HEK293 (cell line): ENCODE measurements at regions not wholly inside any gene's neighbourhood (a gene's known extent, or its start where the extent isn't known, plus 50 kb on each side); places are given as distances from the start of the nearest gene placed in this dataset.

Experiments used
- CTCF ChIA-PET: fragments of 350-600 bp; formaldehyde crosslinking; extraction: SDS; loops from one replicate; lab custom pipeline; 2021; ENCODE audit warnings: antibody characterized with exemption; lab: Yijun Ruan, JAX
- POLR2A ChIA-PET: fragments of 300-600 bp; formaldehyde crosslinking; extraction: SDS; loops from one replicate; lab custom pipeline; 2020; ENCODE audit warnings: antibody characterized with exemption, inconsistent platforms; lab: Yijun Ruan, JAX
- H3K27ac ChIP-seq: fragments of 200-500 bp; sonication (Bioruptor generic); 2 replicates; pipeline ENCODE4 v1.5.1; 2014; ENCODE audit warnings: low read depth, low read length, control low read depth, inconsistent platforms; ENCODE audit errors: extremely low read depth
- H3K36me3 ChIP-seq, 2 experiments: fragments of 200-500 bp in 1 of 2; sonication (Bioruptor generic) in 1 of 2; 1 replicate in 1 of 2; 2 replicates in 1 of 2; pipeline ENCODE4 v1.5.1; 2014 to 2017; ENCODE audit warnings: inconsistent platforms in 2 of 2, low read length in 2 of 2; ENCODE audit not compliant: control insufficient read depth in 2 of 2, insufficient read depth in 1 of 2
- H3K4me1 ChIP-seq: fragments of 200-500 bp; sonication (Bioruptor generic); 2 replicates; pipeline ENCODE4 v1.5.1; 2014; ENCODE audit warnings: mild to moderate bottlenecking, low read length, inconsistent platforms; ENCODE audit not compliant: control insufficient read depth, insufficient read depth
- H3K4me3 ChIP-seq: 2 replicates; pipeline ENCODE4 v1.5.1; 2011; ENCODE audit warnings: low read depth, mild to moderate bottlenecking, control low read depth, low read length, moderate library complexity
- H3K9me3 ChIP-seq: fragments of 200-500 bp; sonication (Bioruptor generic); 2 replicates; pipeline ENCODE4 v1.5.1; 2014; ENCODE audit warnings: low read depth, low read length, inconsistent platforms; ENCODE audit not compliant: control insufficient read depth, insufficient read depth
- GLI4 ChIP-seq: fragments of 450-650 bp; formaldehyde crosslinking; IDR thresholded peaks from 2 replicates; pipeline ENCODE4 v1.5.1; 2016; ENCODE audit warnings: missing biosample characterization, missing genetic modification characterization
- GLIS1 ChIP-seq: fragments of 450-650 bp; formaldehyde crosslinking; IDR thresholded peaks from 2 replicates; pipeline ENCODE4 v1.5.1; 2016; ENCODE audit warnings: missing biosample characterization, missing genetic modification characterization
- KLF16 ChIP-seq: fragments of 450-650 bp; formaldehyde crosslinking; IDR thresholded peaks from 2 replicates; pipeline ENCODE4 v1.5.1; 2017; ENCODE audit warnings: missing biosample characterization, missing genetic modification characterization
- OSR2 ChIP-seq: fragments of 450-650 bp; formaldehyde crosslinking; IDR thresholded peaks from 2 replicates; pipeline ENCODE4 v1.5.1; 2016; ENCODE audit warnings: missing biosample characterization, missing genetic modification characterization
- SALL2 ChIP-seq: fragments of 450-650 bp; formaldehyde crosslinking; IDR thresholded peaks from 2 replicates; pipeline ENCODE4 v1.5.0; 2017; ENCODE audit warnings: missing biosample characterization, mild to moderate bottlenecking, missing genetic modification characterization, borderline replicate concordance
- SP7 ChIP-seq: fragments of 450-650 bp; formaldehyde crosslinking; IDR thresholded peaks from 2 replicates; pipeline ENCODE4 v1.5.1; 2016; ENCODE audit warnings: missing biosample characterization, missing genetic modification characterization
- YY2 ChIP-seq: fragments of 450-650 bp; formaldehyde crosslinking; IDR thresholded peaks from 2 replicates; pipeline ENCODE4 v1.5.1; 2016; ENCODE audit warnings: missing biosample characterization, missing genetic modification characterization
- ZBTB48 ChIP-seq: fragments of 450-650 bp; formaldehyde crosslinking; IDR thresholded peaks from 2 replicates; pipeline ENCODE4 v1.5.1; 2016; ENCODE audit warnings: missing biosample characterization, missing genetic modification characterization
- ZIC2 ChIP-seq: fragments of 450-650 bp; formaldehyde crosslinking; IDR thresholded peaks from 2 replicates; pipeline ENCODE4 v1.5.1; 2016; ENCODE audit warnings: missing biosample characterization, missing genetic modification characterization
- ZNF10 ChIP-seq: fragments of 450-650 bp; formaldehyde crosslinking; IDR thresholded peaks from 2 replicates; pipeline ENCODE4 v1.5.1; 2017; ENCODE audit warnings: missing biosample characterization, missing genetic modification characterization
- ZNF112 ChIP-seq: fragments of 450-650 bp; formaldehyde crosslinking; IDR thresholded peaks from 2 replicates; pipeline ENCODE4 v1.5.0; 2017; ENCODE audit warnings: missing biosample characterization, missing genetic modification characterization
- ZNF121 ChIP-seq: fragments of 450-650 bp; formaldehyde crosslinking; IDR thresholded peaks from 2 replicates; pipeline ENCODE4 v1.5.1; 2016; ENCODE audit warnings: missing biosample characterization, missing genetic modification characterization
- ZNF140 ChIP-seq: fragments of 450-650 bp; formaldehyde crosslinking; IDR thresholded peaks from 2 replicates; pipeline ENCODE4 v1.5.1; 2016; ENCODE audit warnings: missing biosample characterization, missing genetic modification characterization
- ZNF155 ChIP-seq: fragments of 450-650 bp; formaldehyde crosslinking; IDR thresholded peaks from 2 replicates; pipeline ENCODE4 v1.5.1; 2016; ENCODE audit warnings: missing biosample characterization, missing genetic modification characterization
- ZNF175 ChIP-seq: fragments of 450-650 bp; formaldehyde crosslinking; IDR thresholded peaks from 2 replicates; pipeline ENCODE4 v1.5.1; 2016; ENCODE audit warnings: missing biosample characterization, missing genetic modification characterization
- ZNF2 ChIP-seq: fragments of 450-650 bp; formaldehyde crosslinking; IDR thresholded peaks from 2 replicates; pipeline ENCODE4 v1.5.1; 2016; ENCODE audit warnings: missing biosample characterization, missing genetic modification characterization
- ZNF311 ChIP-seq: fragments of 450-650 bp; formaldehyde crosslinking; IDR thresholded peaks from 2 replicates; pipeline ENCODE4 v1.5.1; 2017; ENCODE audit warnings: missing biosample characterization, missing genetic modification characterization, borderline replicate concordance
- ZNF404 ChIP-seq: fragments of 450-650 bp; formaldehyde crosslinking; IDR thresholded peaks from 2 replicates; pipeline ENCODE4 v1.5.1; 2017; ENCODE audit warnings: missing biosample characterization, missing genetic modification characterization
- ZNF501 ChIP-seq: fragments of 450-650 bp; formaldehyde crosslinking; IDR thresholded peaks from 2 replicates; pipeline ENCODE4 v1.5.1; 2016; ENCODE audit warnings: missing biosample characterization, missing genetic modification characterization
- ZNF510 ChIP-seq: fragments of 450-650 bp; formaldehyde crosslinking; IDR thresholded peaks from 2 replicates; pipeline ENCODE4 v1.5.1; 2018; ENCODE audit warnings: mild to moderate bottlenecking, missing genetic modification characterization, missing biosample characterization; ENCODE audit not compliant: insufficient replicate concordance
- ZNF629 ChIP-seq: fragments of 450-650 bp; formaldehyde crosslinking; IDR thresholded peaks from 2 replicates; pipeline ENCODE4 v1.5.1; 2017; ENCODE audit warnings: missing biosample characterization, missing genetic modification characterization
- ZNF701 ChIP-seq: fragments of 450-650 bp; formaldehyde crosslinking; IDR thresholded peaks from 2 replicates; pipeline ENCODE4 v1.5.1; 2016; ENCODE audit warnings: missing biosample characterization, missing genetic modification characterization
- ZNF791 ChIP-seq: fragments of 450-650 bp; formaldehyde crosslinking; IDR thresholded peaks from 2 replicates; pipeline ENCODE4 v1.5.1; 2016; ENCODE audit warnings: missing biosample characterization, missing genetic modification characterization
- ZSCAN16 ChIP-seq: fragments of 450-650 bp; formaldehyde crosslinking; IDR thresholded peaks from 2 replicates; pipeline ENCODE4 v1.5.1; 2016; ENCODE audit warnings: missing biosample characterization, missing genetic modification characterization
- TF ChIP-seq, protein P1 (sequence below): IDR thresholded peaks from 2 replicates; pipeline ENCODE4 v1.6.1; 2011; ENCODE audit warnings: mild to moderate bottlenecking, low read depth, low read length, borderline replicate concordance
- TF ChIP-seq, protein P2 (sequence below): fragments of 450-650 bp; formaldehyde crosslinking; IDR thresholded peaks from 2 replicates; pipeline ENCODE4 v1.5.1; 2016; ENCODE audit warnings: missing biosample characterization, missing genetic modification characterization
- TF ChIP-seq, protein P3 (sequence below): fragments of 450-650 bp; formaldehyde crosslinking; IDR thresholded peaks from 2 replicates; pipeline ENCODE4 v1.5.1; 2016; ENCODE audit warnings: missing biosample characterization, missing genetic modification characterization
- TF ChIP-seq, protein P4 (sequence below): fragments of 450-650 bp; formaldehyde crosslinking; IDR thresholded peaks from 2 replicates; pipeline ENCODE4 v1.5.1; 2016; ENCODE audit warnings: missing biosample characterization, missing genetic modification characterization
- TF ChIP-seq, protein P5 (sequence below): fragments of 450-650 bp; formaldehyde crosslinking; IDR thresholded peaks from 2 replicates; pipeline ENCODE4 v1.5.1; 2016; ENCODE audit warnings: missing biosample characterization, missing genetic modification characterization, low read depth
- TF ChIP-seq, protein P6 (sequence below): fragments of 450-650 bp; formaldehyde crosslinking; IDR thresholded peaks from 2 replicates; pipeline ENCODE4 v1.5.1; 2016; ENCODE audit warnings: missing biosample characterization, missing genetic modification characterization

DNA sequence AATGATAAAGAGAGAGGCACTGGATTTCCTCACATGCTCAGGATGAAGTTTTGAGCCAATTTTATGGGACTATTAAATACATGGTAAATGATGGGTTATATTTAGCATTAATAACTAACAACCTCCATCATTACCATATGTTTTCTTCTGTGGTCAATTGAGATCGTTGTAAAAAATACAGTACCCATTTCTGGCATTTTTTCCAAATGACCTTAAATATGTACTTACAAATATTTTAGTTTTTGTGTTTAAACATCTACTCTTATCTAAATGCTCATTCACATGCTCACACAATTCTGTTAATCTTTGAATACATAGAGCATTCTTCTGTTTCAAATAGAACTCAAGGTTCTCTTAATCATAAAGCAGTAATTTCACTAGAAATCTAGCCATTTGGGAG is 330.0 kb upstream of the BRINP3 start:
- Histone ChIP-seq H3K4me1 (no peaks in the 10 kb centered on the region), H3K36me3 (no peaks in the 10 kb centered on the region), H3K4me3 (no peak overlapping the region), H3K9me3 (no peaks in the 10 kb centered on the region), H3K27ac (no peak overlapping the region)
- POLR2A ChIA-PET = no interaction called here
- CTCF ChIA-PET = no interaction called here
- TF ChIP-seq ZNF701 (tag by site-specific recombination) = no peak
- TF ChIP-seq, protein P1, sequence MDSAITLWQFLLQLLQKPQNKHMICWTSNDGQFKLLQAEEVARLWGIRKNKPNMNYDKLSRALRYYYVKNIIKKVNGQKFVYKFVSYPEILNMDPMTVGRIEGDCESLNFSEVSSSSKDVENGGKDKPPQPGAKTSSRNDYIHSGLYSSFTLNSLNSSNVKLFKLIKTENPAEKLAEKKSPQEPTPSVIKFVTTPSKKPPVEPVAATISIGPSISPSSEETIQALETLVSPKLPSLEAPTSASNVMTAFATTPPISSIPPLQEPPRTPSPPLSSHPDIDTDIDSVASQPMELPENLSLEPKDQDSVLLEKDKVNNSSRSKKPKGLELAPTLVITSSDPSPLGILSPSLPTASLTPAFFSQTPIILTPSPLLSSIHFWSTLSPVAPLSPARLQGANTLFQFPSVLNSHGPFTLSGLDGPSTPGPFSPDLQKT = no peak
- TF ChIP-seq ZNF629 (tag by site-specific recombination) = no peak
- TF ChIP-seq ZNF121 (tag by site-specific recombination) = no peak
- no peak for TF ChIP-seq SP7 (tag by site-specific recombination)
- TF ChIP-seq, protein P2, sequence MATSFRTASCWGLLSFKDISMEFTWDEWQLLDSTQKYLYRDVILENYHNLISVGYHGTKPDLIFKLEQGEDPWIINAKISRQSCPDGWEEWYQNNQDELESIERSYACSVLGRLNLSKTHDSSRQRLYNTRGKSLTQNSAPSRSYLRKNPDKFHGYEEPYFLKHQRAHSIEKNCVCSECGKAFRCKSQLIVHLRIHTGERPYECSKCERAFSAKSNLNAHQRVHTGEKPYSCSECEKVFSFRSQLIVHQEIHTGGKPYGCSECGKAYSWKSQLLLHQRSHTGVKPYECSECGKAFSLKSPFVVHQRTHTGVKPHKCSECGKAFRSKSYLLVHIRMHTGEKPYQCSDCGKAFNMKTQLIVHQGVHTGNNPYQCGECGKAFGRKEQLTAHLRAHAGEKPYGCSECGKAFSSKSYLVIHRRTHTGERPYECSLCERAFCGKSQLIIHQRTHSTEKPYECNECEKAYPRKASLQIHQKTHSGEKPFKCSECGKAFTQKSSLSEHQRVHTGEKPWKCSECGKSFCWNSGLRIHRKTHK (tag by site-specific recombination) = no peak
- TF ChIP-seq, protein P3, sequence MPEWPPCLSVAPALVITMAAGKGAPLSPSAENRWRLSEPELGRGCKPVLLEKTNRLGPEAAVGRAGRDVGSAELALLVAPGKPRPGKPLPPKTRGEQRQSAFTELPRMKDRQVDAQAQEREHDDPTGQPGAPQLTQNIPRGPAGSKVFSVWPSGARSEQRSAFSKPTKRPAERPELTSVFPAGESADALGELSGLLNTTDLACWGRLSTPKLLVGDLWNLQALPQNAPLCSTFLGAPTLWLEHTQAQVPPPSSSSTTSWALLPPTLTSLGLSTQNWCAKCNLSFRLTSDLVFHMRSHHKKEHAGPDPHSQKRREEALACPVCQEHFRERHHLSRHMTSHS (tag by site-specific recombination) = no peak
- no peak for TF ChIP-seq ZNF311
- no peak for TF ChIP-seq ZNF10 (tag by site-specific recombination)
- TF ChIP-seq ZIC2 (tag by site-specific recombination) = no peak
- TF ChIP-seq GLI4 = no peak
- TF ChIP-seq, protein P4, sequence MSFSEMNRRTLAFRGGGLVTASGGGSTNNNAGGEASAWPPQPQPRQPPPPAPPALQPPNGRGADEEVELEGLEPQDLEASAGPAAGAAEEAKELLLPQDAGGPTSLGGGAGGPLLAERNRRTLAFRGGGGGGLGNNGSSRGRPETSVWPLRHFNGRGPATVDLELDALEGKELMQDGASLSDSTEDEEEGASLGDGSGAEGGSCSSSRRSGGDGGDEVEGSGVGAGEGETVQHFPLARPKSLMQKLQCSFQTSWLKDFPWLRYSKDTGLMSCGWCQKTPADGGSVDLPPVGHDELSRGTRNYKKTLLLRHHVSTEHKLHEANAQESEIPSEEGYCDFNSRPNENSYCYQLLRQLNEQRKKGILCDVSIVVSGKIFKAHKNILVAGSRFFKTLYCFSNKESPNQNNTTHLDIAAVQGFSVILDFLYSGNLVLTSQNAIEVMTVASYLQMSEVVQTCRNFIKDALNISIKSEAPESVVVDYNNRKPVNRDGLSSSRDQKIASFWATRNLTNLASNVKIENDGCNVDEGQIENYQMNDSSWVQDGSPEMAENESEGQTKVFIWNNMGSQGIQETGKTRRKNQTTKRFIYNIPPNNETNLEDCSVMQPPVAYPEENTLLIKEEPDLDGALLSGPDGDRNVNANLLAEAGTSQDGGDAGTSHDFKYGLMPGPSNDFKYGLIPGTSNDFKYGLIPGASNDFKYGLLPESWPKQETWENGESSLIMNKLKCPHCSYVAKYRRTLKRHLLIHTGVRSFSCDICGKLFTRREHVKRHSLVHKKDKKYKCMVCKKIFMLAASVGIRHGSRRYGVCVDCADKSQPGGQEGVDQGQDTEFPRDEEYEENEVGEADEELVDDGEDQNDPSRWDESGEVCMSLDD (tag by site-specific recombination) = no peak
- TF ChIP-seq OSR2 (tag by site-specific recombination) = no peak
- TF ChIP-seq KLF16 (tag by site-specific recombination) = no peak
- TF ChIP-seq GLIS1 (tag by site-specific recombination) = no peak
- TF ChIP-seq ZNF155 (tag by site-specific recombination) = no peak
- TF ChIP-seq ZNF501 (tag by site-specific recombination) = no peak
- no peak for TF ChIP-seq ZNF404 (tag by site-specific recombination)
- no peak for TF ChIP-seq ZNF510 (tag by site-specific recombination)
- no peak for TF ChIP-seq ZNF2 (tag by site-specific recombination)

DNA sequence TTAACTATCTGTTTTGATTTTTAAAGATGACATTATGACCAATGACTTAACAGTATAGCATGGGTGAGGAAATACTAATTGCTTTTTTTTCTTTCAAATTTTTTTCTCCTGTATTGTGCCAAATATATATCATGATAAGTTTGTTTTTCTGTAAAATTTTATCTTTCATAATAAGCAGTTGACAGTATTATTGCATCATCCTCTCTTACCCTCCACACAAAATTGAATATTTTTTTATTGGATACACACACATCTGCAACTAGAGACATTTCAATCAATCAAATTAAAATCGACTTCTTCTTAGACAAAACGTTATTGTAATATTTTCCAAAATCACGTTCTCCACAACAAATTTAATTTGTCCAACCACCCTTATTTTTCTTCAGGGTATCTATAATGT is 330.4 kb upstream of the BRINP3 start:
- TF ChIP-seq ZSCAN16 (tag by site-specific recombination) (no peak), ZNF140 (tag by site-specific recombination) (no peak), YY2 (tag by site-specific recombination) (no peak), ZNF175 (tag by site-specific recombination) (no peak), ZNF791 (tag by site-specific recombination) (no peak), ZBTB48 (tag by site-specific recombination) (no peak), ZNF112 (tag by site-specific recombination) (no peak), SALL2 (tag by site-specific recombination) (no peak)
- TF ChIP-seq, protein P5, sequence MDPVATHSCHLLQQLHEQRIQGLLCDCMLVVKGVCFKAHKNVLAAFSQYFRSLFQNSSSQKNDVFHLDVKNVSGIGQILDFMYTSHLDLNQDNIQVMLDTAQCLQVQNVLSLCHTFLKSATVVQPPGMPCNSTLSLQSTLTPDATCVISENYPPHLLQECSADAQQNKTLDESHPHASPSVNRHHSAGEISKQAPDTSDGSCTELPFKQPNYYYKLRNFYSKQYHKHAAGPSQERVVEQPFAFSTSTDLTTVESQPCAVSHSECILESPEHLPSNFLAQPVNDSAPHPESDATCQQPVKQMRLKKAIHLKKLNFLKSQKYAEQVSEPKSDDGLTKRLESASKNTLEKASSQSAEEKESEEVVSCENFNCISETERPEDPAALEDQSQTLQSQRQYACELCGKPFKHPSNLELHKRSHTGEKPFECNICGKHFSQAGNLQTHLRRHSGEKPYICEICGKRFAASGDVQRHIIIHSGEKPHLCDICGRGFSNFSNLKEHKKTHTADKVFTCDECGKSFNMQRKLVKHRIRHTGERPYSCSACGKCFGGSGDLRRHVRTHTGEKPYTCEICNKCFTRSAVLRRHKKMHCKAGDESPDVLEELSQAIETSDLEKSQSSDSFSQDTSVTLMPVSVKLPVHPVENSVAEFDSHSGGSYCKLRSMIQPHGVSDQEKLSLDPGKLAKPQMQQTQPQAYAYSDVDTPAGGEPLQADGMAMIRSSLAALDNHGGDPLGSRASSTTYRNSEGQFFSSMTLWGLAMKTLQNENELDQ (tag by site-specific recombination) = no peak
- TF ChIP-seq, protein P6, sequence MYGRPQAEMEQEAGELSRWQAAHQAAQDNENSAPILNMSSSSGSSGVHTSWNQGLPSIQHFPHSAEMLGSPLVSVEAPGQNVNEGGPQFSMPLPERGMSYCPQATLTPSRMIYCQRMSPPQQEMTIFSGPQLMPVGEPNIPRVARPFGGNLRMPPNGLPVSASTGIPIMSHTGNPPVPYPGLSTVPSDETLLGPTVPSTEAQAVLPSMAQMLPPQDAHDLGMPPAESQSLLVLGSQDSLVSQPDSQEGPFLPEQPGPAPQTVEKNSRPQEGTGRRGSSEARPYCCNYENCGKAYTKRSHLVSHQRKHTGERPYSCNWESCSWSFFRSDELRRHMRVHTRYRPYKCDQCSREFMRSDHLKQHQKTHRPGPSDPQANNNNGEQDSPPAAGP = no peak
- TF ChIP-seq, all 188 proteins: peak for 0
- POLR2A ChIA-PET = no interaction called here

More for the DNA sequence above, 330.4 kb upstream of the BRINP3 start:
- H3K36me3 ChIP-seq = no peaks in the 10 kb centered on the region
- no peaks in the 10 kb centered on the region for H3K4me1 ChIP-seq
- H3K9me3 ChIP-seq = no peaks in the 10 kb centered on the region
- CTCF ChIA-PET = no interaction called here
- H3K27ac ChIP-seq = no peak overlapping the region
- no peak overlapping the region for H3K4me3 ChIP-seq
